ENCODE measurements at regions not wholly inside any gene's neighbourhood (a gene's known extent, or its start where the extent isn't known, plus 50 kb on each side); places are given as distances from the start of the nearest gene placed in this dataset.

- Histone ChIP-seq H3K4me2 (ENCODE audit: low read depth, low read length, poor library complexity, severe bottlenecking) (no peak overlapping the region), H4K20me1 (ENCODE audit: insufficient read depth, low read length, poor library complexity, severe bottlenecking) (no peaks in the 10 kb centered on the region), H3K9me3 (ENCODE audit: insufficient read depth, low read depth, low read length) (peaks cover 24% of the 10 kb centered on the region; the same call in 1 of the 2 replicates), H3K9me2 (replicated peaks; ENCODE audit: low read depth, low read length) (no peaks in the 10 kb centered on the region), H3K36me3 (ENCODE audit: insufficient read depth, low read length) (no peaks in the 10 kb centered on the region), H3K27me3 (ENCODE audit: insufficient read depth, low read length, poor library complexity, severe bottlenecking) (no peaks in the 10 kb centered on the region), H2AFZ (ENCODE audit: low read length) (no peak overlapping the region), H3K79me2 (ENCODE audit: insufficient read depth, low read length) (no peaks in the 10 kb centered on the region), H3K4me1 (ENCODE audit: insufficient read depth, low read length, poor library complexity, severe bottlenecking) (no peaks in the 10 kb centered on the region), H3F3A (ENCODE audit: low read depth) (no peaks in the 10 kb centered on the region), H3K4me3 (ENCODE audit: low read length, poor library complexity, severe bottlenecking) (no peak overlapping the region), H3K9ac (ENCODE audit: low read depth, low read length, poor library complexity, severe bottlenecking) (no peak overlapping the region)
- TF ChIP-seq, protein P1, sequence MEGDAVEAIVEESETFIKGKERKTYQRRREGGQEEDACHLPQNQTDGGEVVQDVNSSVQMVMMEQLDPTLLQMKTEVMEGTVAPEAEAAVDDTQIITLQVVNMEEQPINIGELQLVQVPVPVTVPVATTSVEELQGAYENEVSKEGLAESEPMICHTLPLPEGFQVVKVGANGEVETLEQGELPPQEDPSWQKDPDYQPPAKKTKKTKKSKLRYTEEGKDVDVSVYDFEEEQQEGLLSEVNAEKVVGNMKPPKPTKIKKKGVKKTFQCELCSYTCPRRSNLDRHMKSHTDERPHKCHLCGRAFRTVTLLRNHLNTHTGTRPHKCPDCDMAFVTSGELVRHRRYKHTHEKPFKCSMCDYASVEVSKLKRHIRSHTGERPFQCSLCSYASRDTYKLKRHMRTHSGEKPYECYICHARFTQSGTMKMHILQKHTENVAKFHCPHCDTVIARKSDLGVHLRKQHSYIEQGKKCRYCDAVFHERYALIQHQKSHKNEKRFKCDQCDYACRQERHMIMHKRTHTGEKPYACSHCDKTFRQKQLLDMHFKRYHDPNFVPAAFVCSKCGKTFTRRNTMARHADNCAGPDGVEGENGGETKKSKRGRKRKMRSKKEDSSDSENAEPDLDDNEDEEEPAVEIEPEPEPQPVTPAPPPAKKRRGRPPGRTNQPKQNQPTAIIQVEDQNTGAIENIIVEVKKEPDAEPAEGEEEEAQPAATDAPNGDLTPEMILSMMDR (conservative IDR thresholded peaks at IDR 0.05; ENCODE audit: low read length) = no peak
- no peak for TF ChIP-seq EZH2phosphoT487 (IDR thresholded peaks at IDR 0.05; ENCODE audit: borderline replicate concordance)
These were observed 548.5 kb downstream of the TCERG1L start for GRCh38 chr10:130763071-130763470.

DNA sequence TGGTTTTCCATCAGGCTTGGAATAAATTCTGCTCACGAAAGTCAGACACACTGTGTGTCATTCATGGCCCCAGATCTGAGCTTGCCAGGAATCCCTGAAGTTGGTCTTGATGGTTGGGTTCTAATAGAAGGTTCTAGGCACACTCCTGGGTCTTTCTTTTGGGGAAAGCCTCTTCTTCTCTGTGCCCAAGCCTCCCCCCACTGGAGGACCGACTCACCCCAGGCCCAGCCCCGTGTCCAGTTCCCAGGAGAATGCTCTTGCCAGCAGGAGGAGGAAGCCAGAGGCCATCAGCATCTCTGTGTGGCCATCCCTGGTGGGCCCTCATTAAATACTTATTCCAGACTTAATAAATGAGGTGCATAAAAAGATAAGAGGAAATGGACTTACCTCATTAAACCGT is 548.0 kb downstream of the TCERG1L start:
- no peak overlapping the region for H2AFZ ChIP-seq (ENCODE audit: low read length)

GRCh38 chr10:130764651-130765050 is 546.9 kb downstream of the TCERG1L start:
- Histone ChIP-seq H2AFZ (ENCODE audit: low read length) (no peak overlapping the region), H3K9me2 (replicated peaks; ENCODE audit: low read depth, low read length) (no peaks in the 10 kb centered on the region), H4K20me1 (ENCODE audit: insufficient read depth, low read length, poor library complexity, severe bottlenecking) (no peaks in the 10 kb centered on the region), H3F3A (ENCODE audit: low read depth) (no peaks in the 10 kb centered on the region), H3K36me3 (ENCODE audit: insufficient read depth, low read length) (no peaks in the 10 kb centered on the region), H3K27me3 (ENCODE audit: insufficient read depth, low read length, poor library complexity, severe bottlenecking) (no peaks in the 10 kb centered on the region), H3K4me2 (ENCODE audit: low read depth, low read length, poor library complexity, severe bottlenecking) (no peak overlapping the region), H3K4me1 (ENCODE audit: insufficient read depth, low read length, poor library complexity, severe bottlenecking) (no peaks in the 10 kb centered on the region), H3K9me3 (ENCODE audit: insufficient read depth, low read depth, low read length) (peaks cover 23% of the 10 kb centered on the region; the same call in 1 of the 2 replicates), H3K4me3 (ENCODE audit: low read length, poor library complexity, severe bottlenecking) (no peak overlapping the region), H3K9ac (ENCODE audit: low read depth, low read length, poor library complexity, severe bottlenecking) (no peak overlapping the region), H3K79me2 (ENCODE audit: insufficient read depth, low read length) (no peaks in the 10 kb centered on the region)
- no peak for TF ChIP-seq EZH2phosphoT487 (IDR thresholded peaks at IDR 0.05; ENCODE audit: borderline replicate concordance)
- TF ChIP-seq, protein P1 (conservative IDR thresholded peaks at IDR 0.05; ENCODE audit: low read length) = no peak

More for the DNA sequence above, 548.0 kb downstream of the TCERG1L start:
- no peaks in the 10 kb centered on the region for H3K27me3 ChIP-seq (ENCODE audit: insufficient read depth, low read length, poor library complexity, severe bottlenecking)
- no peak overlapping the region for H3K4me2 ChIP-seq (ENCODE audit: low read depth, low read length, poor library complexity, severe bottlenecking)
- TF ChIP-seq, protein P1 (conservative IDR thresholded peaks at IDR 0.05; ENCODE audit: low read length) = no peak
- TF ChIP-seq EZH2phosphoT487 (IDR thresholded peaks at IDR 0.05; ENCODE audit: borderline replicate concordance) = no peak
- H3K9ac ChIP-seq (ENCODE audit: low read depth, low read length, poor library complexity, severe bottlenecking) = no peak overlapping the region
- H3K4me3 ChIP-seq (ENCODE audit: low read length, poor library complexity, severe bottlenecking) = no peak overlapping the region
- H3K9me2 ChIP-seq (replicated peaks; ENCODE audit: low read depth, low read length) = no peaks in the 10 kb centered on the region
- no peaks in the 10 kb centered on the region for H3K79me2 ChIP-seq (ENCODE audit: insufficient read depth, low read length)
- no peaks in the 10 kb centered on the region for H3F3A ChIP-seq (ENCODE audit: low read depth)
- H3K9me3 ChIP-seq (ENCODE audit: insufficient read depth, low read depth, low read length) = peaks cover 23% of the 10 kb centered on the region; the same call in 1 of the 2 replicates
- no peaks in the 10 kb centered on the region for H3K4me1 ChIP-seq (ENCODE audit: insufficient read depth, low read length, poor library complexity, severe bottlenecking)
- H3K36me3 ChIP-seq (ENCODE audit: insufficient read depth, low read length) = no peaks in the 10 kb centered on the region
- H4K20me1 ChIP-seq (ENCODE audit: insufficient read depth, low read length, poor library complexity, severe bottlenecking) = no peaks in the 10 kb centered on the region
